ENCODE measurements at regions not wholly inside any gene's neighbourhood (a gene's known extent, or its start where the extent isn't known, plus 50 kb on each side); places are given as distances from the start of the nearest gene placed in this dataset.

GRCh38 chr16:74168445-74168844 lies 128.2 kb upstream of the PSMD7 start (continued):
- TF ChIP-seq EZH2phosphoT487 (IDR thresholded peaks at IDR 0.05; ENCODE audit: unreplicated experiment) = no peak
- TF ChIP-seq ZNF331 (CRISPR knock-in tag; IDR thresholded peaks at IDR 0.05; ENCODE audit: low read depth) = no peak
- TF ChIP-seq JUNB (IDR thresholded peaks at IDR 0.05; ENCODE audit: unreplicated experiment) = no peak

DNA sequence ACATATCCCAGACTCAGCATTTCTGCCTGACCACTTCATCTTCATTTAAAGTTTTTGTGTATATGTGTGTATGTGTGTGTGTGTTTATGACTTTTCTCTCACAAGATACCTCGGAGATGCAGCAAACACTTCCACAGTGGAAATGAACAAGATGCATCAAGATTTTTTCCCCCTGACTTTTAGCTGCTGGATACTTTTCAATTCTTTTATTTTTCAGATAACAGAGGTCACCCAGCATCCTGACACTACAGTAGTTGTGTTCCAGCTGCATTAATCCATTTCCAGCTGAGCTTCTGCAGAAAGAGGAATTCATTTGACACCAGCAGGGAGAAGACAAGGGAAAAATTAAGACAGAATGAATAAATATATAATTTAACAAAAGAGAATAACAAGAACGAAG lies 130.2 kb upstream of the PSMD7 start:
- ATAC-seq (no peak), DNase-seq (ENCODE audit: low spot score) (no peak)
- H3K36me3 ChIP-seq (ENCODE audit: insufficient read depth) = no peaks in the 10 kb centered on the region
- no peak overlapping the region for H3K4me2 ChIP-seq
- no peak overlapping the region for H2AFZ ChIP-seq
- no peaks in the 10 kb centered on the region for H3K27me3 ChIP-seq (ENCODE audit: insufficient read depth)
- no peaks in the 10 kb centered on the region; the same call in 2 of the 3 replicates for H3K9me3 Mint-ChIP-seq
- TF ChIP-seq ZNF114 (CRISPR knock-in tag; IDR thresholded peaks at IDR 0.05) (no peak), NANOG (IDR thresholded peaks at IDR 0.05; ENCODE audit: borderline replicate concordance) (no peak), EZH2 (IDR thresholded peaks at IDR 0.05; ENCODE audit: low read depth, unreplicated experiment) (no peak), STAT1 (IDR thresholded peaks at IDR 0.05; ENCODE audit: unreplicated experiment) (no peak), CTCF (conservative IDR thresholded peaks at IDR 0.05; ENCODE audit: low read depth in 2 of 2) (no peak), POLR2AphosphoS5 (IDR thresholded peaks at IDR 0.05; ENCODE audit: low read depth) (no peak), EZH2phosphoT487 (IDR thresholded peaks at IDR 0.05; ENCODE audit: unreplicated experiment) (no peak)
- H4K20me1 ChIP-seq (replicated peaks; ENCODE audit: insufficient read depth) = no peaks in the 10 kb centered on the region
- H3K36me3 Mint-ChIP-seq (ENCODE audit: low read depth) = no peaks in the 10 kb centered on the region
- no peaks in the 10 kb centered on the region for H3K79me2 ChIP-seq (replicated peaks; ENCODE audit: insufficient read depth)
- H3K27me3 Mint-ChIP-seq (ENCODE audit: insufficient read depth, low read depth, poor library complexity) = no peaks in the 10 kb centered on the region
- H3K4me1 ChIP-seq (ENCODE audit: insufficient read depth) = no peaks in the 10 kb centered on the region
- no peaks in the 10 kb centered on the region for H3F3A ChIP-seq (replicated peaks; ENCODE audit: low read depth)
- H3K4me1 Mint-ChIP-seq = peaks cover 2% of the 10 kb centered on the region; the same call in 1 of the 3 replicates
- H3K27ac ChIP-seq (ENCODE audit: low read depth) = no peak overlapping the region
- no peaks in the 10 kb centered on the region for H3K9me2 ChIP-seq (ENCODE audit: insufficient read depth)
- no peak overlapping the region for H3K27ac Mint-ChIP-seq
- no peak overlapping the region for H3K4me3 Mint-ChIP-seq
- no peak overlapping the region for H3K4me3 ChIP-seq

DNA sequence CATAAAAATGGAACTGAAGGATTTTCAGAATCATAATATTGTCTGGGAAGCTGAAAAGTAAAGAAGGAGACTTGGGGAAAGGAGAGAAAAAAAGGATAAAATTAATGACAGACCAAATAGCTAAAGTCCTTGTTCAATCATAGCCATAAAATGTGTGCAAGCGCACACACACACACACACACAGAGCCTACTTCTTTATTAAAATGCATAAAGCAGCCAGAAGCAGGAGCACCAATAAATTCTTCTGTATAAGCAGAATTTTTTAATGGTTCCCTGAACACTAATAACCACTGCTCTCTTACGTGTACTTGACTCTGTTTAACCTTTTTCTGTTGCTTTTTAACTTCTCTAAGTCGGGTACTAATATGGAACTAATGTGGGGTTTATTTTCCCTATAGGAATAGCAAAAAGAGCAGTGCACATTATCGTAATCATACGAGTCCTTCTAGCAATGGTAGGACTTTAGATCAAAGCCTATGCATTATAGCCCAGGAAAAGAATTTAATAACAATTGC lies 131.0 kb upstream of the PSMD7 start:
- H3F3A ChIP-seq (replicated peaks; ENCODE audit: low read depth) = no peaks in the 10 kb centered on the region
- DNase-seq (ENCODE audit: low spot score) (no peak), ATAC-seq (no peak)
- no peak overlapping the region for H3K27ac ChIP-seq (ENCODE audit: low read depth)
- no peak overlapping the region for H3K4me2 ChIP-seq
- H4K20me1 ChIP-seq (replicated peaks; ENCODE audit: insufficient read depth) = no peaks in the 10 kb centered on the region
- H3K9me2 ChIP-seq (ENCODE audit: insufficient read depth) = no peaks in the 10 kb centered on the region
- no peaks in the 10 kb centered on the region for H3K4me1 ChIP-seq (ENCODE audit: insufficient read depth)
- Mint-ChIP-seq H3K4me3 (no peak overlapping the region), H3K36me3 (ENCODE audit: low read depth) (peaks cover 4% of the 10 kb centered on the region; the same call in 1 of the 3 replicates), H3K27ac (no peak overlapping the region), H3K9me3 (peaks cover 5% of the 10 kb centered on the region), H3K27me3 (ENCODE audit: insufficient read depth, low read depth, poor library complexity) (no peaks in the 10 kb centered on the region), H3K4me1 (peaks cover 2% of the 10 kb centered on the region; the same call in 1 of the 3 replicates)
- H3K4me3 ChIP-seq = no peak overlapping the region
- no peaks in the 10 kb centered on the region for H3K79me2 ChIP-seq (replicated peaks; ENCODE audit: insufficient read depth)
- 0 out of 2 replicates have a peak, but pooled peaks cover 2% of the 10 kb centered on the region for H3K36me3 ChIP-seq (ENCODE audit: insufficient read depth)
- no peak for TF ChIP-seq ZNF462 (CRISPR knock-in tag; IDR thresholded peaks at IDR 0.05)
- TF ChIP-seq CREB1 (CRISPR knock-in tag; IDR thresholded peaks at IDR 0.05; ENCODE audit: low read depth) = no peak
- TF ChIP-seq STAT1 (IDR thresholded peaks at IDR 0.05; ENCODE audit: unreplicated experiment) = no peak
- TF ChIP-seq JUNB (IDR thresholded peaks at IDR 0.05; ENCODE audit: unreplicated experiment) = no peak
- TF ChIP-seq EZH2 (IDR thresholded peaks at IDR 0.05; ENCODE audit: low read depth, unreplicated experiment) = no peak
- no peaks in the 10 kb centered on the region for H3K27me3 ChIP-seq (ENCODE audit: insufficient read depth)
- H2AFZ ChIP-seq = no peak overlapping the region
